GM21390 (cell line): ENCODE measurements at regions not wholly inside any gene's neighbourhood (a gene's known extent, or its start where the extent isn't known, plus 50 kb on each side); places are given as distances from the start of the nearest gene placed in this dataset.
"Not testable (repeated sequence)": the region's sequence is repeated elsewhere in the genome, so short reads cannot be mapped to it uniquely, and the experiment has no call there.

Experiments used
- ATAC-seq: cut with Tn5 transposase; IDR thresholded peaks from one replicate; pipeline ENCODE4 v1.9.1; 2021; ENCODE audit not compliant: unreplicated experiment

DNA sequence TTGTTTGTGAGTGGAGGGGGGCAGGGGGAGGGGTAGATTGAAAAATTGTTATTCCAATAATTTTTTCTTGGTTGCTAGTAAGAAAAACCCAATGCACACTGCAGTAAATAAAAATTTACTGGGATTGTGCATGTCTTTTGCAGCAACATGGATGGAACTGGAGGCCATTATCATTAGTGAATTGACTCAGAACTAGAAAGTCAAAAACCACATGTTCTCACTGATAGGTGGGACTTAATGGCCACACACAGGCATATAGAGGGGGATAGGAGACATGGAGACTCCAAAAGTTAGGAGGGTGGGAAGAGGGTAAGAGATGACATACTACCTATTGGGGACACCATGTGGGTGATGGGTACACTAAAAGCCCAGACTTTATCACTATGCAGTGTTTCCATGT, 67.2 kb downstream of the BUB3 start:
- ATAC-seq: no peak

DNA sequence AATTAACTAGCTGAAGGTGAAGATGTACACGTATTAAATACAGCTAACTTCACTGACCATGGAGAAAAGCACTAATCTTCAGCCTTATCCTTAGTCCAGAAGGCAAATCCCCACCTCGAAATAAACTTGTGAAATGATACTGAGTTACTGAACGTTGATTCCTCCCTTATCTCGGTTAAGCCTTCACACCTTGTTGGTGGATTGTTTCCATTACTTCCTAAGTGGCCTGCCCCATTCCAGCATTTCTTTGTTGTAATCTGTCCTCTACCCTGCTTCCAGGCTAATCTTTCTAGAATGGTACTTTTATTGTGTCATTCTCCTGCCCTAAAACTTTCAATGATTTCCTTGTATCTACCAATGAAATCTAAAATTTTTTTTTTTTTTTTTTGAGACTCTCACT, 68.6 kb downstream of the BUB3 start:
- ATAC-seq: no peak

DNA sequence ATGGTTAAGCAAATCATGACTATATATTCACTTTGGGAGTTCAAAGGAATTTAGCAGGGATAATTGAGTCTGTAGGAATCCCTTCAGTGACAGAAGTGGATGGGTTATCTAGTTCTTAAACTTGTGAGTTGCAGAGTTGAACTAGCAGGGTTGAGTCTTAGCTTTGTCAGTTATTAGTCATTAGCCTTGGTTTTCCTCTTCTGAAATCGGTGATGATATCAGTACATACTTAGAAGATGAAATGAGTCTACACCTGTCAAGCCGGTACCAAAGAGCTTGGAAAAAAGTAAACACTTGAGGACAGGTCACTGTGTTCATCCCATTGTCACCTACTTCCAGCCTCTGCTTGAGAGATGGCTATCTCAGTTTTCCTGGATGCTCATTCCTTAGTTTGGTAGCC, 73.5 kb downstream of the BUB3 start:
- no peak for ATAC-seq

DNA sequence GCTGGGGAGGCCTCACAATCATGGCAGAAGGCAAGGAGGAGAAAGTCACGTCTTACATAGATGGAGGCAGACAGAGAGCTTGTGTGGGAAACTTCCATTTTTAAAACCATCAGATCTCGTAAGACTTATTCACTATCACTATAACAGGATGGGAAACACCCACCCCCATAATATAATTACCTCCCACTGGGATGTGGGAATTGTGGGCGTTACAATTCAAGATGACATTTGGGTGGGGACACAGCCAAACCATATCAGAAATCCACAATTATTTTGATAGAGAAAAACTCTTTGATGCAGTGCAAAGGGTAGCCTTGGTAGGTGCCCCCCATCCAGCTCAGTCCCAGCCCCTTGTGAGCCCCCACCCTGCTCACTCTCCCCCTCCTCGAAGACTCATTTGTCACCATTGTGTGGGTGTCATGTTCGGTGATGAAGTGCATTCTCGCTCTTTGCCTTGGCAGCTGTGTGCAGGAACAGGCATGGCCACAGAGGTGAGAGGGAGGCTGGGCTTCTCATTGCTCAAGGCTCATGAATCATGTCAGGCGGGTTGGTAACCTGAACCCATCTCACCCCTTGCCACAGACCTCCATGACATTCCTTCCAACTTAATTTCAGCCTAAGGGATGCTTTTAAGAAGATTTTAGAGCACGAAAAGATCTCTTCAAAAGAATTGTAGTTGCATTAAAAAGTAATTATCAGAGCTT, 75.9 kb downstream of the BUB3 start:
- no peak for ATAC-seq

DNA sequence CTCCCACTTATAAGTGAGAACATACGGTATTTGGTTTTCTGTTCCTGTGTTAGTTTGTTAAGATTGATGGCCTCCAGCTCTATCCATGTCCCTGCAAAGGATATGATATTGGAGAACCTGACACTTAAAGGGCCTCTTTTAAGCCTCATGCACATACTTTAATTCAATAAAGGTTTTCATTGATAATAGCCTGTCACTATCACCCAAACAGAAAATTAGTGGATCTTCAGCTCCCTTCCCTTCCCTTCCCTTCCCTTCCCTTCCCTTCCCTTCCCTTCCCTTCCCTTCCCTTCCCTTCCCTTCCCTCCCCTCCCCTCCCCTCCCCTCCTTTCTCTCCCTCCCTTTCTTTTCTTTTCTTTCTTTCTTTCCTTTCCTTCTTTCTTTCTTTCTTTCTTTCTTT, 78.7 kb downstream of the BUB3 start:
- ATAC-seq: not testable (repeated sequence)

DNA sequence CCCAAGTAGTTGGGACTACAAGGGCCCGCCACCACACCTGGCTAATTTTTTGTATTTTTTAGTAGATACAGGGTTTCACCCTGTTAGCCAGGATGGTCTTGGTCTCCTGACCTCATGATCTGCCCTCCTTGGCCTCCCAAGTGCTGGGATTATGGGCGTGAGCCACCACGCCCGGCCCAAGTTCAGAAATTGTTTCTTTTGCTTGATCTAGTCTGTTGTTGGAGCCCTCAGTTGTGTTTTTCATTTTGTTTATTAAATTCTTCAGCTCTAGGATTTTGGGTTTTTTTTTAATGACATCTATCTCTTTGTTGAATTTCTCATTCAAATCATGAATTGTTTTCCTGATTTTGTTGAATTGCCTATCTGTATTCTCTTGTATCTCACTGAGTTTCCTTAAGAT, 80.8 kb downstream of the BUB3 start:
- not testable (repeated sequence) for ATAC-seq

DNA sequence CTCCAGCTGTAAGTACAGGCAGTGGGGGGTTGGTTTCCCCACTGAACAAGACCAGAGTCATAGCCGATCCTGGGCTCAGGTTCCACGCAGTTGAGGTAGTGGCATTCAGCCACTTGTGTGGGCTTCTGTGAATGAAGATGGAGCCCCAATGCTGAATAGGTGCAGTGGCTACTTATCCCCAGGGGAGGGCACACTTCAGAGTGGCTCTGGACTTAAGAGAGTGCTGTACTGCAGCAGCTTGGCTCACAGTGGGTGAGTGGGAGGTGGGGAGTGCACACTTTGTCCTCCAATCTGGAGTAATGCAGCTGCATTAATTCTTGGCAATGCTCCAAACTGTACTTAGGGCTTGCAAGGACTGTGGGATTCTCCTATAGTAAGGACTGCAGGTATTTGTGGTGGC, 81.9 kb downstream of the BUB3 start:
- ATAC-seq: no peak

DNA sequence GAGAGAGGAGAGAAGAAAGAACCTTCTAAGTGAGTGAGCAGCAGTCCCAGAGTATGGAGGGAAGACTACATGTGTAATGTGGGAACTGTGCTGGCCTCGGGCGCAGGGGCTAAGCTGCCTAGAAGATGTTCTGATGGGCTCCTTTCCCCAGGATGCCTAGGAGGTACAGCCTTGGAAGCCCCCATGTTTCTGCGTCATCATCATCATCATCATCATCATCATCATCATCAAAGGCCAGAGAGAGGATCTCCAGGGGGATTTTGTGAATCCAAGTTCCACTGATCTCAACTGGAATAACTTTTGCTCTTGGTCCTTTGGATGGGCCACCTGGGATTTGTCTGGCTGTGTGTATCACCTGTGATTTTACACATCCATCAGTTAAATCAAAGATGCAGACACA, 86.0 kb downstream of the BUB3 start:
- ATAC-seq: no peak

DNA sequence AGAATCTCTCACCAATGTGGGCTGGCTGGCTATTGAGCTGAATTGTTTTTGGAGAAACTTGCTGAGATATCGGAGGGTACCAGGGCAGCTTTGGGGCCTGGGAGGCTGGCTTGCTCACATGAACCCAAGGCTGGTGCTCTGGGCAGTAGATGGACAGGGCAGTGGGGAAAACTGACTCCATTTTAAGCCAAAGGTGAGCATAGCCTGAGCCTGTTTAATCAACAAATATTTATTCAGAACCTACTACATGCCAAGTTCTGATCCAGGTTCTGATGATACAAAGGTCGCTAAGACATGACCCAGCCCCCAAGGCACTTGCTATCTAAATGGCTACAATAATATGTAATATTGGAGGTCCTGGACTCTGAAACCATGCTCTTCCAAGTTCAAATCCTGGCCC, 86.6 kb downstream of the BUB3 start:
- ATAC-seq: no peak

DNA sequence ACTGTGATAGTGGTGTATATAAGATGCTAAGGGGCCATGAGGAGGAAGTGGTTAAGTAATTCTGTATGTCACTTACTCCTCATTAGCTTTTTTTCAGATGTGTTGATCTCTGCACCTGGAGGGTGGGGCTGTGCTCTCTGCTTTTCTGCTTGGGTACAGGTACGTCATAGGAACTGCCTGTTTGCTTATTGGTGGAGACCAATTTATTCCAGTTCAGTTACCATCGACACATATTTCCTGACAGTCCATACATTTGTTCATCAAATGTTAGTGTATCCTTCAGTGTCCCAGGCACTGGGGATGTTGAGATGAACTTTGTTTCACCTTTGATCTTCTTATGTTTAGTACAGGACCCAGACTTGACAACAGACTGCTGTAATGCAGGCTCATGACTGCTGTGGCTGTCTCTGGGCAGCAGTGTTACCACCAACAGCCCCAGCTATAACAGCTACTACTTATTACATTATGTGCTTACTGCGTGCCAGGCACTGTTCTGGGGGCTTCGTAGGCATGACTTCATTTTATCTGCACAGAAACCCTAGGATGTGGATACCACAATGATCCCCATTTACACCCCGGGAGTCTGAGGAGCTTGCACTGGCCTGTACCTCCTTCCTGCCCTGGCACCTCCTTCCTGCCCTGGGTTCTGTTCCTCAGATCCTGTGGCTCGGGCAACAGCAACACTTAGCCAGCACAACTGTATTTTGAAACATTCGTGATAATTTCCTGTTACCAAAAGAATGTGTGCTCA, 87.4 kb downstream of the BUB3 start:
- no peak for ATAC-seq

DNA sequence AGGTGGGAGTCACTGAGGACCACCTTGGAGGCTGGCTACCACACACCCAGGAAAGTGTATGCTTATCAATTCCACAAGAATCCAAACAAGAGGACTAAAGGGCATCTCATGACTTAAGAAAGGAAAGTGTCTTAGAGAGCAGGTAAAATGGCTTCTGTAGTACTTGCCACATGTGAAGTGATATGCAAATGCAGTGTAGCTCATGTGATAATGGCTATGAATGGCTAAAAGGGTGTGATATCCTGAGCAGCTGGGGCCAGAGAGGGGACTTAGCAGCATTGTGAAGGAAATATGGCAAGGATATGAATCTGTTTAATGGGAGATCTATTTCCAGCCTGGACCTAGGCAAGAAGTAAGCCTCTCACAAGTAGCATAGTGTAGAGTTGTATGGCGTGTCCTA, 90.5 kb downstream of the BUB3 start:
- no peak for ATAC-seq

DNA sequence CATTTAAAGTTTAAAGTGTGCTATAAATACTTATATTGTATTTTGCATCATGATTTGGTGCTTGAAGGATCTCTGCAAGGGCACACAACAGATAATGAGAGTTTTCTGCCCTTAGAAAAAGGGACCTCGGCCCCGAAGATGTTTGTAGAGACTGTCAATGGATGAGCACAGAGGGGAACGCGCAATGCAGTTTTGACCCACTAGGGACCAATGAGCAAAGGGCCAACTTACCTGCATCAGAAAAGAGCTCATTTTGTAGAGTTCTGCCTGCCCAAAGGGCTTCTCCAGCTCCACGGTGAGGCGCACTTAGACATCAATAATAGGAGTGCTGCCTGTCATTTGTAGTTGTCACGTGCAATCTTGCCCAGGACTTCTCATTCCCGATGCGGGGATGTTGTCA, 91.1 kb downstream of the BUB3 start:
- ATAC-seq: no peak

DNA sequence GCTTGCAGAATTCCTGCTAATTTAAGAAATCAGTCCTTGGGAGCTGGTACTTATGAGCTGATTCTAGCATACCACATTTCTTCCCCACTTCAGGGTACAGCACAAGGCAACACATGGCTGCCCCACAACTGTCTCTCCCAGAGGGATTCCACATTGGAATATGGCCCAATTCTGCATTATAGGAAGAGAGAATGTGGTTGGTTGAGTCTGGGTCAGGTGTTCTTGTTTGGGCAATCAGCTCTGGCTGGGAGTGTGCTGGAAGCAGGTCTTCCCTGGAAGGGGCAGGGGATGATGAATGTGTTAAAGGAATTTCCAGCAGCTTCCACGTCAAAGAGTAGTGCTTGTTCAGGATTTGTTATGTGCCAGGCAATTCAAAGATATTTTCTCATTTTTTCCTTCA, 95.7 kb downstream of the BUB3 start:
- no peak for ATAC-seq

DNA sequence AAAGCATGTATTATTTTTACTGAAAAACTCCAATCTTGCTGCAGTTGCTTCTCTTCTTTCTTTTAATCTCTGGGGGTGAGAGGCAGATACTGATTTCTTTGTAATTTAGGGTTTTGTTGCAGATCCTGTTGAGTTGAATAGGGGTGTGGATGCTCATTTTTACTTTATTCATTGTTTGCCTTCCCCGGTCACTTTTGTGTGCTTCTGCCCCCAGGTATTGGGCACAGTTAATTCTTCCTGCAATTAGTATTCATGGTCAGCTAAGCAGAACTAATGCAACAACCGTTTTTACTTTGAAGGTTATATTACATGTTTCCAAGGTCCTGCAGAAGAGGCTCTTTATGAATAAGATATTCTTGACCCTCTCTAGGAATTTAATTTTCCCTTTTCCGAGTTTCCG, 96.4 kb downstream of the BUB3 start:
- ATAC-seq: no peak

DNA sequence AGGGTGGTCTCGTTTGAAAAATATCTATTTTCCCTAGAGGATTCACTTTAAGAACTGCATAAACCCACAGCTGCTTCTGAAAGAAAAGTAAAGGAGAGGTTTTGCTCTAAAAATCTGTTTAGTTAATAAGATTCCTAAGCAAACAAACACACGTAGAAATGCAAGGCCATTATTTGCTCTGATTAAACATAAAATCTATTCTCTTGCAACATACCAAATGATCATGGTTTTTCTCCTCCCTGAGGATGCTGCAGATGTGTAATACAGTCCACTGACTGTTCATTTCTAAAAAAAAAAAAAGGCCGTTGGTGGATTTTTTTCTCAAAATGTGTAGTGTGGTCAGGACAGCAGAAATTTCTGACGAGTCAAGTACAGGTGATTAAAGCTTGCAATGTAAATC, 98.6 kb downstream of the BUB3 start:
- ATAC-seq: no peak

DNA sequence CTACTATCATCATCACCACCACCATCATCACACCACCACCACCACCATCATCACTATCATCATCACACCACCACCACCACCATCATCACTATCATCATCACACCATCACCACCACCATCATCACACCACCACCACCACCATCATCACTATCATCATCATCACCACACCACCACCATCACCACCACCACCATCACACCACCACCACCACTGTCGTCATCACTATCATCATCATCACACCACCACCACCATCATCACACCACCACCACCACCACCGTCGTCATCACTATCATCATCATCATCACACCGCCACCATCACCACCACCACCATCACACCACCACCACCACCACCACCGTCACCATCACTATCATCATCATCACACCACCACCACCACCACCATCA, 100.1 kb downstream of the BUB3 start:
- not testable (repeated sequence) for ATAC-seq

DNA sequence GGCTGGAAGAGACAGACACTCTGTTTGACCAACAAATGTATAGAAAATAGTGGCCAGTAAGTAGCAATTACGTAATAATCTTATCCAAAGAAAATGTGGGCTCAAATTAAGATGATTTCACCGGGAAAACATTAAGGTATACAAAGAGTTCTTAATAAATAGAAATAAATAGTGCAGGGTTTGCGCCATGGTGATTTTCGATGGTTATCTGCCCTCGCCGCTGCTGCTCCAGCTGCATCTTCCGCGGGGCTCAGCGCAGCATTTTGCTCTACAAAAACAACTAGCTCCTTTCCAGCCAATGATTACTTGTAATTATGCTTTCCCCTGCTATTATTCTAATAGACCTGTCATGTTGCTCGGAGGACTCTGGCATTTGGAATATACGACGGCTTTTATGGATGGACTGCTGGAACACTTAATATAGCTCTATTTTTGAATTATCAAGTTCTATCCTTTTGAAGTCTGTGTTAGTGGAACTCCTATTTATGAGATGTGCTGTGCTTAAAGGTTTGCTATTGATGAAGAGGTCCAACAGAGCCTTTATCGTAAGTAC, 103.8 kb downstream of the BUB3 start:
- no peak for ATAC-seq

DNA sequence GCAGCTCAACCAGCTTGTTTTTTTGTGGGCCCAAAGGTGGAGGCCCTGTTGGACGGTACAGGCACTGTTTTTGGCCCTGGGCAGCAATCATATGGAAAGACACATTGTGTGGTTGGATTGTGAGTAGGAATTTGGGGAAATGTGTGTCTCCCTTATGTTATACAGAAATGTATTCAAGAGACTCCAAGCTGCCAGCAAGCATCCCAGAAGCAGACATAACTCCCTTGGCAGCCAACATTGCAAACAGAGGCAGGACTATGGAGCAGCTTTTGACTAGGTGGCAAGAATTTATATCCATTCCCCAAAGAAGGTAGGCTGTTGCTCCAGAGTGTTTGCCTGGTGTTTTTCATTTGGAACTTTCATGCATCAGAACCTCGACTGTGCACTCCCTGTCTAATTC, 104.9 kb downstream of the BUB3 start:
- no peak for ATAC-seq

DNA sequence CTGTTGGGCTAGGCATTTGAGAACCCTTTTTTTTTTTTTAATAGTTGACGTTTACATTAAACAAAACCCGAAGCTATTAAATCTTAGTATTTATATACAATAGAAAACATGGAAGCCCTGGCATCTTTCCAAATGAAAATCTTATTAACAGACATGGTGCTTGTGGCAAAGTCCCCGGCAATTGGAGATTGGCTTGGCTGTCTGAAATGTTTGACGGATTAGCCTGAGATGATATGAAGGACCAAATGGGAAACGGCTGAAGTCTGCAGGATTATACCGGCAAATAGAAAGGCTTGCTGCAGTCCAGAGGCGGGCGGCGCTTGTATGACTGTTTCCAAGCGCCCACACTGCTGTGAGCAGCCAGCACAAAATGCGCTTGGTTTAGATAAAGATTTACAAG, 105.6 kb downstream of the BUB3 start:
- ATAC-seq: no peak

DNA sequence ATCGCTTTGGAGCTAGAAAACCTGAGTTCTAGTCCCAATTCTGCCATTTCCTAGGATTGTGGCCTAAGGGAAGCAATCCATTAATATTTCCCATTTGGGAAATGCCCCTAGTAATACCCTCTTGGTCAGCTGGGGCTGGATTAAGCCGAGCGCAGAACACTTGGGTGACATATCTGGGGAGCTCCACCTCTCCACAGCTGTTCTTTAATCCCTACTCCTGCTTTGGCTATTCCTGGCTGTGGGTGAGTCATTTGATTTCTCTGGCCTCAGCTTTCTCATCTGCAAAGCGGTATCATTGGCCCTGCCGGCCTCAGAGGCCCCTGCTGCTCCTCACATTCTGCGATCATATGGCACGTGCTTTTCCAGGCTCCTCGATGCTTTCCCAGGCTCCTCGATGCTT, 108.3 kb downstream of the BUB3 start:
- ATAC-seq: no peak

DNA sequence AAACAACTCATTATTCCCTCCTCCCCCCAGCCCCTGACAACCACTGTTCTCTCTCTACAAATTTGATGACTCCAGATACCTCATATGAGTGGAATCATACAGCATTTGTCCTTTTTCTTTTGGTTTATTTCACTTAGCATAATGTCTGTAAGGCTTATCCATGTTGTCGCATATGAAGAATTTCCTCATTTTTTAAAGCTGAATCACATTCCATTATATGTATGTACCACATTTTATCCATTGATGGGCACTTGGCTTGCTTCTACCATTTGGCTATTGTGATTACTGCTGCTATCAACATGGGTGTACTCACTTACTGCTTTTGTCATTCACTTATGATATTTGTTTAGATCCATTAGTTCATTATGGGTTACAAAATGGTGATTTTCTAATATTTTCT, 112.8 kb downstream of the BUB3 start:
- no peak for ATAC-seq

DNA sequence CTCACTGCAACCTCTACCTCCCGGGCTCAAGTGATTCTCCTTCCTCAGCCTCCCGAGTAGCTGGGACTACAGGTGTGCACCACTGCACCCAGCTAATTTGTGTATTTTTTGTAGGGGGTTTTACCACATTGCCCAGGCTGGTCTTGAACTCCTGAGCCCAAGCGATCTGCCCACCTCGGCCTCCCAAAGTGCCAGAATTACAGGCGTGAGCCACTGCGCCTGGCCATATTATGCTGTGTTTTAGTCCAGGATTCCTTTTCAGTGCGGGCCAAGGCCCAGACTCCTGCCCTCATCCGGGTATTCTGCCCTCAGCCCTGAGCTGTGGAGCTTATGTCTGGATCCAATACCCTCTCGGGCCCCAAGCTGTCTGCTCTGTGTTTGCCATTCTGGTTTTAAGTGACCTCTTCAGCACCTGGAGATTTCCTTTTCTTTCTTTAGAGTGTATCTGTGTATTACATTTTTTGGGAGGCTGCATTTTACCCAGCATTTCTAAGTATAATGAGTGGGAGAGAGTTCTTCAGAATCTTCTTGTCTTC, 114.9 kb downstream of the BUB3 start:
- ATAC-seq: no peak
